HEK293 (cell line): ENCODE measurements at regions not wholly inside any gene's neighbourhood (a gene's known extent, or its start where the extent isn't known, plus 50 kb on each side); places are given as distances from the start of the nearest gene placed in this dataset.

ENCODE experiments used
- ZNF501 ChIP-seq: fragments of 450-650 bp; formaldehyde crosslinking; IDR thresholded peaks from 2 replicates; pipeline ENCODE4 v1.5.1; 2016; ENCODE audit warnings: missing biosample characterization, missing genetic modification characterization
- TF ChIP-seq, protein P1 (sequence below): fragments of 450-650 bp; formaldehyde crosslinking; IDR thresholded peaks from 2 replicates; pipeline ENCODE4 v1.5.1; 2016; ENCODE audit warnings: missing biosample characterization, missing genetic modification characterization
- TF ChIP-seq, protein P2 (sequence below): fragments of 450-650 bp; formaldehyde crosslinking; IDR thresholded peaks from 2 replicates; pipeline ENCODE4 v1.5.1; 2016; ENCODE audit warnings: missing biosample characterization, missing genetic modification characterization
- TF ChIP-seq, protein P3 (sequence below): fragments of 450-650 bp; IDR thresholded peaks from 2 replicates; pipeline ENCODE4 v1.5.1; 2018; ENCODE audit warnings: missing biosample characterization, mild to moderate bottlenecking, missing genetic modification characterization

DNA sequence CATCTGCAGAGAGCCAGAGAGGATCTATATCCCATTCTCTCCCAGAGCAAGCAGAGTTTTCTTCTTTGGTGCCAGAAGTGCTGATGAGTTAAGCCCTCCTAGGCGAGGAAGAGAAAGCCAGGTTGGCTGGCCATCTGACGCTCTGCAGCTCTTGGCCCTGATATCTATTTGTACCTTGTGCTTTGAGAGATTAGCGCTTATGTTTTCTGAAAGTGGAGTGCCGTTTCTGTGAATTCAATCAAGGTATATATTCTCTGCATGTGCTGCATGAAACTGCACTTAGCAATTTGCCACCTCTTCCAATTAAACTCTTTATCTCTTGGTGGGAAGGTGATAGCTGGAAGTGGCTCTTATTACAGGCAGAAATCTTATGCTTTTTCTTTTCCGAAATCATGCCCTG lies 177.5 kb downstream of the LPIN1 start:
- TF ChIP-seq ZNF501: no peak
- TF ChIP-seq, protein P1, sequence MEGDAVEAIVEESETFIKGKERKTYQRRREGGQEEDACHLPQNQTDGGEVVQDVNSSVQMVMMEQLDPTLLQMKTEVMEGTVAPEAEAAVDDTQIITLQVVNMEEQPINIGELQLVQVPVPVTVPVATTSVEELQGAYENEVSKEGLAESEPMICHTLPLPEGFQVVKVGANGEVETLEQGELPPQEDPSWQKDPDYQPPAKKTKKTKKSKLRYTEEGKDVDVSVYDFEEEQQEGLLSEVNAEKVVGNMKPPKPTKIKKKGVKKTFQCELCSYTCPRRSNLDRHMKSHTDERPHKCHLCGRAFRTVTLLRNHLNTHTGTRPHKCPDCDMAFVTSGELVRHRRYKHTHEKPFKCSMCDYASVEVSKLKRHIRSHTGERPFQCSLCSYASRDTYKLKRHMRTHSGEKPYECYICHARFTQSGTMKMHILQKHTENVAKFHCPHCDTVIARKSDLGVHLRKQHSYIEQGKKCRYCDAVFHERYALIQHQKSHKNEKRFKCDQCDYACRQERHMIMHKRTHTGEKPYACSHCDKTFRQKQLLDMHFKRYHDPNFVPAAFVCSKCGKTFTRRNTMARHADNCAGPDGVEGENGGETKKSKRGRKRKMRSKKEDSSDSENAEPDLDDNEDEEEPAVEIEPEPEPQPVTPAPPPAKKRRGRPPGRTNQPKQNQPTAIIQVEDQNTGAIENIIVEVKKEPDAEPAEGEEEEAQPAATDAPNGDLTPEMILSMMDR (tag by site-specific recombination): no peak
- TF ChIP-seq, protein P2, sequence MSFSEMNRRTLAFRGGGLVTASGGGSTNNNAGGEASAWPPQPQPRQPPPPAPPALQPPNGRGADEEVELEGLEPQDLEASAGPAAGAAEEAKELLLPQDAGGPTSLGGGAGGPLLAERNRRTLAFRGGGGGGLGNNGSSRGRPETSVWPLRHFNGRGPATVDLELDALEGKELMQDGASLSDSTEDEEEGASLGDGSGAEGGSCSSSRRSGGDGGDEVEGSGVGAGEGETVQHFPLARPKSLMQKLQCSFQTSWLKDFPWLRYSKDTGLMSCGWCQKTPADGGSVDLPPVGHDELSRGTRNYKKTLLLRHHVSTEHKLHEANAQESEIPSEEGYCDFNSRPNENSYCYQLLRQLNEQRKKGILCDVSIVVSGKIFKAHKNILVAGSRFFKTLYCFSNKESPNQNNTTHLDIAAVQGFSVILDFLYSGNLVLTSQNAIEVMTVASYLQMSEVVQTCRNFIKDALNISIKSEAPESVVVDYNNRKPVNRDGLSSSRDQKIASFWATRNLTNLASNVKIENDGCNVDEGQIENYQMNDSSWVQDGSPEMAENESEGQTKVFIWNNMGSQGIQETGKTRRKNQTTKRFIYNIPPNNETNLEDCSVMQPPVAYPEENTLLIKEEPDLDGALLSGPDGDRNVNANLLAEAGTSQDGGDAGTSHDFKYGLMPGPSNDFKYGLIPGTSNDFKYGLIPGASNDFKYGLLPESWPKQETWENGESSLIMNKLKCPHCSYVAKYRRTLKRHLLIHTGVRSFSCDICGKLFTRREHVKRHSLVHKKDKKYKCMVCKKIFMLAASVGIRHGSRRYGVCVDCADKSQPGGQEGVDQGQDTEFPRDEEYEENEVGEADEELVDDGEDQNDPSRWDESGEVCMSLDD (tag by site-specific recombination): no peak
- TF ChIP-seq, protein P3, sequence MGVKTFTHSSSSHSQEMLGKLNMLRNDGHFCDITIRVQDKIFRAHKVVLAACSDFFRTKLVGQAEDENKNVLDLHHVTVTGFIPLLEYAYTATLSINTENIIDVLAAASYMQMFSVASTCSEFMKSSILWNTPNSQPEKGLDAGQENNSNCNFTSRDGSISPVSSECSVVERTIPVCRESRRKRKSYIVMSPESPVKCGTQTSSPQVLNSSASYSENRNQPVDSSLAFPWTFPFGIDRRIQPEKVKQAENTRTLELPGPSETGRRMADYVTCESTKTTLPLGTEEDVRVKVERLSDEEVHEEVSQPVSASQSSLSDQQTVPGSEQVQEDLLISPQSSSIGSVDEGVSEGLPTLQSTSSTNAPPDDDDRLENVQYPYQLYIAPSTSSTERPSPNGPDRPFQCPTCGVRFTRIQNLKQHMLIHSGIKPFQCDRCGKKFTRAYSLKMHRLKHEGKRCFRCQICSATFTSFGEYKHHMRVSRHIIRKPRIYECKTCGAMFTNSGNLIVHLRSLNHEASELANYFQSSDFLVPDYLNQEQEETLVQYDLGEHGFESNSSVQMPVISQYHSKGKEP (tag by site-specific recombination): no peak
